AG09319 (cell line): ENCODE measurements at regions not wholly inside any gene's neighbourhood (a gene's known extent, or its start where the extent isn't known, plus 50 kb on each side); places are given as distances from the start of the nearest gene placed in this dataset.

Source experiments
- DNase-seq: peaks from one replicate; pipeline ENCODE4 v3.0.0-alpha.2; 2010; ENCODE audit warnings: low read depth; ENCODE audit errors: extremely low read depth
- TF ChIP-seq, protein P1 (sequence below): IDR thresholded peaks from 2 replicates; pipeline ENCODE4 v1.5.1; 2011; ENCODE audit warnings: low read depth, mild to moderate bottlenecking, inconsistent platforms, low read length, moderate library complexity

- TF ChIP-seq, protein P1, sequence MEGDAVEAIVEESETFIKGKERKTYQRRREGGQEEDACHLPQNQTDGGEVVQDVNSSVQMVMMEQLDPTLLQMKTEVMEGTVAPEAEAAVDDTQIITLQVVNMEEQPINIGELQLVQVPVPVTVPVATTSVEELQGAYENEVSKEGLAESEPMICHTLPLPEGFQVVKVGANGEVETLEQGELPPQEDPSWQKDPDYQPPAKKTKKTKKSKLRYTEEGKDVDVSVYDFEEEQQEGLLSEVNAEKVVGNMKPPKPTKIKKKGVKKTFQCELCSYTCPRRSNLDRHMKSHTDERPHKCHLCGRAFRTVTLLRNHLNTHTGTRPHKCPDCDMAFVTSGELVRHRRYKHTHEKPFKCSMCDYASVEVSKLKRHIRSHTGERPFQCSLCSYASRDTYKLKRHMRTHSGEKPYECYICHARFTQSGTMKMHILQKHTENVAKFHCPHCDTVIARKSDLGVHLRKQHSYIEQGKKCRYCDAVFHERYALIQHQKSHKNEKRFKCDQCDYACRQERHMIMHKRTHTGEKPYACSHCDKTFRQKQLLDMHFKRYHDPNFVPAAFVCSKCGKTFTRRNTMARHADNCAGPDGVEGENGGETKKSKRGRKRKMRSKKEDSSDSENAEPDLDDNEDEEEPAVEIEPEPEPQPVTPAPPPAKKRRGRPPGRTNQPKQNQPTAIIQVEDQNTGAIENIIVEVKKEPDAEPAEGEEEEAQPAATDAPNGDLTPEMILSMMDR, result no peak
Observed at GRCh38 chr2:146259816-146260215, 1585.0 kb upstream of the ACVR2A start.

GRCh38 chr2:146258071-146258470 lies 1586.8 kb upstream of the ACVR2A start:
- TF ChIP-seq, protein P1, result no peak
- no peak for DNase-seq

More at GRCh38 chr2:146259816-146260215, 1585.0 kb upstream of the ACVR2A start:
- DNase-seq, result no peak

GRCh38 chr2:146252119-146252518 lies 1592.7 kb upstream of the ACVR2A start:
- TF ChIP-seq, protein P1, result no peak
- no peak for DNase-seq

- DNase-seq, result no peak
- TF ChIP-seq, protein P1, result no peak
Observed at GRCh38 chr2:146251328-146251727, 1593.5 kb upstream of the ACVR2A start.

DNA sequence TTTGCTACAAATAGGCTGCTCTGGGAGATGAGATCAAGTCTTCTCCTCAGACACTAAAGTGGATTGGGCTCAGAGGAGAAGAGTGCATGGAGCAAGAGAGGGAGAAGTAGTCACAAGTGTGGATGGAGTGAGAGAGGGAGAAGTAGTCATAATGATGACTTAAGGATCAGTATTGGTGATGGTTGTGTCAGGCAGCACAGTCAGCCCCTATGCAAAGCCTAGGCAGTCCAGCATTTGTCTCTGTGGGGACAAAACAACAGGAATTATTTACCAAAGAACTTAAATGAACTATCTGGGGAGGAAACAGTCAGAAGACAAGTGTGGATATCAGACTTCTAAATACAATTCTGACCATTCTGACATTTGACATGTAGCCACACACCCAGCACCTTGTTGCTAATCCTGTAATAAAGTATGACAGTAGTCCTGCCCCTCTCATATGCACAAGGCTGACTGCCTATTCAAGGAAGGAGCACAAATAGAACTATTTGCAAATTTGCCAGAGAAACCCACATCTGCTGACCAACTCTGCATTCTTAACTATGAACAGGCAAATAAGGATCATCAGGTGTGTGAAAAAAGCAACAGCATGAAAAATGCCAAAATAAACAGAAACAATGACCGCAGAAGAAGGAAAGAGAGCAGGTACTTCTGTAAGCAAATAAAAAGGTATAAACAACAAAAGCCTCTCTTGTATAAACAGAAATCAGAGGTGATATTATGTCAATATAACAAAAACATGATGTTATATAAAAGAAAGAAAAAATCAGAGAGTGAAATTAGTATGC lies 1597.9 kb upstream of the ACVR2A start:
- no peak for DNase-seq
- TF ChIP-seq, protein P1, result no peak

GRCh38 chr2:146246002-146246735 lies 1598.7 kb upstream of the ACVR2A start:
- DNase-seq, result no peak
- TF ChIP-seq, protein P1, result no peak

DNA sequence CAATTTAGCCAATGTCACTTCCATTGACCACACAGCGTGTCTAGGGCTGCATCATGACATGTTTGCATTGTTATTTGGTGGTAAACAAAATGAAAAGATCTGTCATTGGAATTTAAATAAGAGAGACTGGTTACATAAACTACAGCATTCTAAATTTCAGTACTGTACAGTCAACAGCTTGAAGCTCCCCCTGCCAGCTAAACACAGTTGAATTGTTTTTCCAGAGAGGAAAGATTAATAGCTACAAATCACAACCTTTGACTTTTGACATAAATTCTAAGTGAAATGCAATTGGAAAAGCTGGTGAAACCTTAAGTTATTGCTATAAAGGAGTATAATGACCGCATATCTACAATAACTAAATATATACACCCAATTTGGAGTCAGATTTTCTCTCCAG lies 1600.0 kb upstream of the ACVR2A start:
- DNase-seq, result no peak

More for the DNA sequence above, 1600.0 kb upstream of the ACVR2A start:
- TF ChIP-seq, protein P1, result no peak
